Upper lobe of right lung (tissue), 1 donor: ENCODE measurements at regions not wholly inside any gene's neighbourhood (a gene's known extent, or its start where the extent isn't known, plus 50 kb on each side); places are given as distances from the start of the nearest gene placed in this dataset.

Source experiments
- ATAC-seq: fragments of 200-7000 bp; cut with Tn5 transposase; one replicate; pipeline ENCODE4 v1.9.1; 2020; ENCODE audit warnings: mild to moderate bottlenecking, moderate library complexity
- DNase-seq: peaks from one replicate; pipeline ENCODE4 v3.0.0-alpha.2; 2020
- H3K27ac ChIP-seq: fragments of 200-600 bp; one replicate; pipeline ENCODE4 v1.8.0; 2022
- H3K27me3 ChIP-seq: fragments of 200-600 bp; one replicate; pipeline ENCODE4 v1.8.0; 2022; ENCODE audit warnings: mild to moderate bottlenecking
- H3K36me3 ChIP-seq: fragments of 200-600 bp; one replicate; pipeline ENCODE4 v1.8.0; 2022
- H3K4me1 ChIP-seq: fragments of 200-600 bp; one replicate; pipeline ENCODE4 v1.8.0; 2022
- H3K4me3 ChIP-seq: fragments of 200-600 bp; one replicate; pipeline ENCODE4 v1.8.0; 2022; ENCODE audit warnings: mild to moderate bottlenecking
- H3K9me3 ChIP-seq: fragments of 200-600 bp; one replicate; pipeline ENCODE4 v1.8.0; 2022
- intact Hi-C: fragments of 100-400 bp; cut with DNase I; formaldehyde crosslinking; loops from one replicate; pipeline ENCODE4 v1.11.0; 2022
- TF ChIP-seq, protein P1 (sequence below): fragments of 200-600 bp; IDR thresholded peaks from one replicate; pipeline ENCODE4 v1.8.0; 2022; ENCODE audit warnings: antibody characterized with exemption
- donor health status: DM: no; HTN: yes; CAD: no; lungs with severe emphysema.

DNA sequence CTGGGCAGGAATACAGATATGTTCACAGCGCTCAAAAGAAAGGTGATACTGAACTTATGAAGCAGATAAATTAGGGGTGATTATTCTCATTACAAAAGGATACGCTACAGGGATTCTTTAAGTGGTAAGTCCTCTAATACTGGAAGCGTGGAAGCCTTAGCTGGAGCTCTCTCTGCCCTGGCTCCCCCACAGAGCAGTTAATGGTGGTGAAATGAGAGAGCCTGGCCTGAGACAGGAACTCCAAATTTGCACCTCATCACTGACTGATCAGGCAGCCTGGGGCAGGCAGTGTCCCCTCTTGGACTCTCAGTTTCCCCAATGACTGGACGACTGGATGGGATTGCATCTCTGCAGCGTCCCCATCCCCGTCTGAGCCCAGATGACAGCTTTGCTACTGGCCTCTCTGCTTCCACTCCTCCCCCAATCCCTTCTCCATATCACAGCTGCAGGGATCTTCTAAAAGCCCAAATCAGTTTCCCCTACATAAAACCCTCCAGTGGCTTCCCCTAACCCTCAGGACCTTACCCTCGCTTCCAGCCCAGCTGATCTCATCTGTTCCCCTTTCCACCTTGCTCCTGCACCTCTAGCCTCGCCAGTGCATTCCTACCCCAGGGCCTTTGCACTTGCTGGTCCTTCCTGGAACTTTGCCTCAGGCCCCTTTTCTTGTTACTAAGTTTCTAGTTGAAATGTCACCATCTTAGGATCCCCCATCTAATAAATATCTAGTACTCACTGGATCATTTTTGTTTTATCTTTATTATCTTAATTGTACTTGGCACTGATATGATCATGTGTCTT is 171.7 kb upstream of the LHX5 start:
- Histone ChIP-seq H3K4me3 (no peak overlapping the region), H3K27ac (no peak overlapping the region), H3K36me3 (no peaks in the 10 kb centered on the region), H3K4me1 (no peaks in the 10 kb centered on the region), H3K27me3 (peaks cover 63% of the 10 kb centered on the region), H3K9me3 (no peaks in the 10 kb centered on the region)
- DNase-seq (no peak), ATAC-seq (no peak)
- intact Hi-C loops = no loop called here
- TF ChIP-seq, protein P1, sequence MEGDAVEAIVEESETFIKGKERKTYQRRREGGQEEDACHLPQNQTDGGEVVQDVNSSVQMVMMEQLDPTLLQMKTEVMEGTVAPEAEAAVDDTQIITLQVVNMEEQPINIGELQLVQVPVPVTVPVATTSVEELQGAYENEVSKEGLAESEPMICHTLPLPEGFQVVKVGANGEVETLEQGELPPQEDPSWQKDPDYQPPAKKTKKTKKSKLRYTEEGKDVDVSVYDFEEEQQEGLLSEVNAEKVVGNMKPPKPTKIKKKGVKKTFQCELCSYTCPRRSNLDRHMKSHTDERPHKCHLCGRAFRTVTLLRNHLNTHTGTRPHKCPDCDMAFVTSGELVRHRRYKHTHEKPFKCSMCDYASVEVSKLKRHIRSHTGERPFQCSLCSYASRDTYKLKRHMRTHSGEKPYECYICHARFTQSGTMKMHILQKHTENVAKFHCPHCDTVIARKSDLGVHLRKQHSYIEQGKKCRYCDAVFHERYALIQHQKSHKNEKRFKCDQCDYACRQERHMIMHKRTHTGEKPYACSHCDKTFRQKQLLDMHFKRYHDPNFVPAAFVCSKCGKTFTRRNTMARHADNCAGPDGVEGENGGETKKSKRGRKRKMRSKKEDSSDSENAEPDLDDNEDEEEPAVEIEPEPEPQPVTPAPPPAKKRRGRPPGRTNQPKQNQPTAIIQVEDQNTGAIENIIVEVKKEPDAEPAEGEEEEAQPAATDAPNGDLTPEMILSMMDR = no peak

DNA sequence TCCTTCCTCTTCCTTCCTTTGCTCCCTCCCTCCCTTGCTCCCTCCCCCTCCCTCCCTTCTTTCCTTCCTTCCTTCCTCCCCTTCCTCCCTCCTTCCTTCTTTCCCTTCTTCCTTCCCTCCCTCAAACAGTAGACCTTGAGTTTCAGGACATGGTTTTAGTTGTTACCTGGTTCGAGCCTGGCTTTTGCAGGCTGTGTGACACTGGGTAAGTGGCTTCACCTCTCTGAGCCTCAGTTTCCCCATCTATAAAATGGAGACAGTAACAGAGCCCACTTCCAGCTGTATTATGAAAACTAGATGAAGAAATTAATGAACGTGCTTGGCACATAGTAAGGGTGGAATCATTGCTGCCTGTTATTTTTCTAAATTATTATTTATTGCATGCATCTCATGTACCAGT is 171.0 kb upstream of the LHX5 start:
- ATAC-seq = no peak
- DNase-seq = no peak
- no peaks in the 10 kb centered on the region for H3K9me3 ChIP-seq
- no peak overlapping the region for H3K27ac ChIP-seq
- no peak overlapping the region for H3K4me3 ChIP-seq
- H3K36me3 ChIP-seq = no peaks in the 10 kb centered on the region
- intact Hi-C loops = no loop called here
- H3K27me3 ChIP-seq = peaks cover 62% of the 10 kb centered on the region
- TF ChIP-seq, protein P1 = no peak
- H3K4me1 ChIP-seq = no peaks in the 10 kb centered on the region

DNA sequence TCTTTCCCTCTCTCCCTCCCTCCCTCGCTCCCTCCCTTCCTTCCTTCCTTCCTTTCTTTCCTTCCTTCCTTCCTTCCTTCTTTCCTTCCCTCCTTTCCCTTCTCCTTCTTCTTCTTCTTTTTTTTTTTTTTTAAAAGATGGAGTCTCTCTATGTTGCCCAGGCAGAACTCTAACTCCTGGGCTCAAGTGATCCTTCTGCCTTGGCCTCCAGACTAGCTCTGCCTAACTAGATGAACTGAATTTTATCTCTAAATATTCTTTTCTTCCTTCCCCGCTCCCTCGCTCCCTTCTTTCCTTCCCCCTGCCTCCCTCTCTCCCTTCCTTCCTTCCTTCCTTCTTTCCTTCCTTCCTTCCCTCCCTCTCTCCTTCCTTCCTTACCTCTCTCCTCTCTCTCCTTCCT is 170.5 kb upstream of the LHX5 start:
- intact Hi-C loops = no loop called here
- Histone ChIP-seq H3K4me1 (no peaks in the 10 kb centered on the region), H3K27me3 (peaks cover 66% of the 10 kb centered on the region), H3K4me3 (no peak overlapping the region), H3K9me3 (no peaks in the 10 kb centered on the region), H3K36me3 (no peaks in the 10 kb centered on the region), H3K27ac (no peak overlapping the region)
- DNase-seq (no peak), ATAC-seq (no peak)
- TF ChIP-seq, protein P1 = no peak

DNA sequence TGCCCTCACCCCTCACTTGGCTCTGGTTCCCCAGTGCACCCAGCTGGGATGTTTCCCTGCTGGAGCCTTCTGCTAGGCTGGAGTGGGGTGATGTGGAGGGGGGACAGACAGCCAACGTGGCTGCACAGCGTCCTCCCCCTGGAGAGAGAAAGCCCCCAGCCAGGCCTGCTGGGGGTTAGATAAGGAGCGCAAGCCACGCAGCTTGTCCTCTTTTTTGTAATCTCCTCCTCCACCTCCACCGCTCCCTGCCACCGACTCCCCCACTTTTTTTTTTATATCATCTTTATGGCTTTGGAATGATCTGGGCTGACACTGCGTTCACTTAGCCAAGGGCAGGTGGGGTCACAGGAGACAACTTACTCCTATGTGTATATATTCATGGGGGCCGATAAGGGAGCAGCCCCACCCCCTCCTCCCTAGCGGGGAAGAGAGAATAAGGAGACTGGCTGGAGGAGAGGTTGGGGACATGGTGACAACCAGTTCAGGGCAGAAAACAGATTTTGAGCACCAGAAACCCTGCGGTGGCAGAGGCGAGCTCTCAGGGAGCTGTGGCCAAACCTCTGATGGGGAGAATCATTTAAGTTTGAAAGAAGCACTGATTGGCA is 169.9 kb upstream of the LHX5 start:
- no peaks in the 10 kb centered on the region for H3K4me1 ChIP-seq
- H3K9me3 ChIP-seq = no peaks in the 10 kb centered on the region
- ATAC-seq (no peak), DNase-seq (no peak)
- TF ChIP-seq, protein P1 = no peak
- no peak overlapping the region for H3K4me3 ChIP-seq
- intact Hi-C loops = no loop called here
- H3K27ac ChIP-seq = no peak overlapping the region
- no peaks in the 10 kb centered on the region for H3K36me3 ChIP-seq
- H3K27me3 ChIP-seq = peaks cover 69% of the 10 kb centered on the region

DNA sequence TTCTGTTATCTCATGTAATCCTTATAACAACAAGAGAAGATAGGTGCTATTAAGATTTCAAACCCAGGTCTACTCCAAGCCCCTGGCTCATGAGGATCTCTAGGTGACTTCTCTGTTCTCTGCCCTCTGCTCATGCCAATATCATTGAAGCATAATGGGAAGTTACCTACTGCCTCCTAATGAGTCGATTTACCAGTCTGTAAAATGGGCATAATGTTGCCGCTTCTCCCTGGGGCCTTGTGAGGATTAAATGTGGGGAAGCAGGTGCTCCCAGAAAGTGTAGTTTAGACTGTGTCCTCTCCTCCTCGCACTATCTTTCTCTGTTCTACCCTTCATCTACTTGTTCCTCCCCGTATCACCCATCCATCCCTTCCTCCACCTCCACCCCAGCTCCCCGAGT is 169.2 kb upstream of the LHX5 start:
- no peaks in the 10 kb centered on the region for H3K36me3 ChIP-seq
- H3K27ac ChIP-seq = no peak overlapping the region
- no peaks in the 10 kb centered on the region for H3K4me1 ChIP-seq
- H3K9me3 ChIP-seq = no peaks in the 10 kb centered on the region
- TF ChIP-seq, protein P1 = no peak
- no peak overlapping the region for H3K4me3 ChIP-seq
- DNase-seq (no peak), ATAC-seq (no peak)
- H3K27me3 ChIP-seq = peaks cover 68% of the 10 kb centered on the region
- intact Hi-C loops = no loop called here
